ENCODE measurements at regions not wholly inside any gene's neighbourhood (a gene's known extent, or its start where the extent isn't known, plus 50 kb on each side); places are given as distances from the start of the nearest gene placed in this dataset.
"Not testable (repeated sequence)": the region's sequence is repeated elsewhere in the genome, so short reads cannot be mapped to it uniquely, and the experiment has no call there.

GRCh38 chr16:86075488-86075785, 176.5 kb downstream of the IRF8 start:
- CTCF ChIA-PET: interaction anchor here (1.1 kb wide), 1 partner anchor 11 kb away, joined by 3 read pairs; no protein-coding TSS in a partner anchor
- intact Hi-C loops (cut with micrococcal nuclease): no loop called here
- Mint-ChIP-seq H3K36me3 (no peaks in the 10 kb centered on the region), H3K27ac (no peak overlapping the region), H3K27me3 (peaks cover 17% of the 10 kb centered on the region), H3K4me1 (ENCODE audit: low read depth) (no peaks in the 10 kb centered on the region), H3K9me3 (no peaks in the 10 kb centered on the region), H3K4me3 (no peak overlapping the region)
- no peak for DNase-seq
- POLR2A ChIA-PET: no interaction called here

DNA sequence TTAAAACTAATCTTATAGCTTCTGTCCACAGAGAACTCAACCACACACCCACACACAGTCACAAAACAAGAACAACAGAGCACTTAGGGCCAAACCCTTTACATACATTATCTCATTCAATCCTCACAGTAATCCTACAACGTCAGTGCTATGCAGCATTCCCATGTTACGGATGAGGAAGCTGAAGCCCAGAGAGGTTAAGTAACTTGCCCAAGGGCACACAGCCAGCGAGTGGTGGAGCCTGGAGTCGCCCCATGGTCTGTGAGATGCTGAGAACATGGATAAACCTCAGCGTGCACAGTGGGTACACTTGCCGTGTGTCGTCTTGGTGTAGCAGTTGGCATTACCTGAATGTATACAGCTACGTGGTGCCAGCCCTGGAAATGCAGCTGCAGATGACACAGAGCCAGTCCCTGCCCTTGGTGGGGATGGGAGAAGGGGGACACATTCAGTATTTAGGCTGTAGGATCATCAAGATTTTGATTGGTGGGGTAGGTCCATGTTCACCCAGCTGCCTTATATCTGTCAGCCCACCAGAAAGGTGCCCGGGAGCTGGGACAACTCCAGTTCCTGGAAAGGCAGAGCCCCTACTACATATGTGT, 177.0 kb downstream of the IRF8 start:
- no peaks in the 10 kb centered on the region for H3K36me3 Mint-ChIP-seq
- intact Hi-C loops (cut with micrococcal nuclease): no loop called here
- no peak overlapping the region for H3K4me3 Mint-ChIP-seq
- peaks cover 17% of the 10 kb centered on the region for H3K27me3 Mint-ChIP-seq
- DNase-seq: no peak
- H3K27ac Mint-ChIP-seq: no peak overlapping the region
- ChIA-PET POLR2A (no interaction called here), CTCF (interaction anchor here (0.6 to 1.1 kb wide), 3 partner anchors 12 to 443 kb away, joined by 3 to 4 read pairs (median 3); no protein-coding TSS in a partner anchor)
- no peaks in the 10 kb centered on the region for H3K4me1 Mint-ChIP-seq (ENCODE audit: low read depth)
- H3K9me3 Mint-ChIP-seq: no peaks in the 10 kb centered on the region

- intact Hi-C loops (cut with micrococcal nuclease): no loop called here
- POLR2A ChIA-PET: no interaction called here
- H3K27me3 Mint-ChIP-seq: peaks cover 17% of the 10 kb centered on the region
These were observed 177.6 kb downstream of the IRF8 start for GRCh38 chr16:86076606-86077005.

GRCh38 chr16:86077243-86077940, 178.4 kb downstream of the IRF8 start:
- no peak overlapping the region for H3K27ac Mint-ChIP-seq
- H3K4me3 Mint-ChIP-seq: no peak overlapping the region
- no peaks in the 10 kb centered on the region for H3K4me1 Mint-ChIP-seq (ENCODE audit: low read depth)
- POLR2A ChIA-PET: no interaction called here
- no peak for DNase-seq
- peaks cover 18% of the 10 kb centered on the region for H3K27me3 Mint-ChIP-seq
- intact Hi-C loops (cut with micrococcal nuclease): no loop called here
- no peaks in the 10 kb centered on the region for H3K36me3 Mint-ChIP-seq
- no peaks in the 10 kb centered on the region for H3K9me3 Mint-ChIP-seq
- CTCF ChIA-PET: no interaction called here

More at GRCh38 chr16:86076606-86077005, 177.6 kb downstream of the IRF8 start:
- DNase-seq: no peak
- Mint-ChIP-seq H3K27ac (no peak overlapping the region), H3K36me3 (no peaks in the 10 kb centered on the region), H3K4me1 (ENCODE audit: low read depth) (no peaks in the 10 kb centered on the region), H3K4me3 (no peak overlapping the region), H3K9me3 (no peaks in the 10 kb centered on the region)
- CTCF ChIA-PET: interaction anchor here (0.6 to 1.1 kb wide), 3 partner anchors 12 to 443 kb away, joined by 3 to 4 read pairs (median 3); no protein-coding TSS in a partner anchor

DNA sequence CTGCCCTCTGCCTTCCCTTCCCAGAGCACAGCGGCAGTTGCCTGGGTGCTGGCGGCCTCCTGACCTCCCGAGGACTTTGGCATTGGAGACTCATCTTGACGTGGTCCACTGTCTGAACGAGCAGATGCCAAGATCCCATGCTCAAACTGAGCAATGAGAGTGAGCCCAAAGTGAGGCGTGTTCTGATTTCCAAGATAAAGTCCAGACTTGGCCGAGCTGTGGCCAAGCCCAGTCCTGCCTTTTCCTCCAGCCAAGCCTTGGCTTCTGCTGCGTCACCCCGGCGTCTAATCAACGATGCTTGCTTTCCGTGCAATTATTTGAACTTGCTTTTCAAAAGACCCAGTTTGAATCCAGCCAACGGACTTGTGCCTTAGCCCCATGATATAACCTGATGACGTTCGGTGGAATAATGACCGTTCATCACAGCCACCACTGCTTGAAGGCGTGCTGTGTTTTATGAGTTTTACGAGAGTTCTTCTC, 179.2 kb downstream of the IRF8 start:
- no peaks in the 10 kb centered on the region for H3K9me3 Mint-ChIP-seq
- H3K4me1 Mint-ChIP-seq (ENCODE audit: low read depth): no peaks in the 10 kb centered on the region
- no peak overlapping the region for H3K4me3 Mint-ChIP-seq
- DNase-seq: no peak
- POLR2A ChIA-PET: no interaction called here
- H3K27ac Mint-ChIP-seq: no peak overlapping the region
- H3K36me3 Mint-ChIP-seq: no peaks in the 10 kb centered on the region
- CTCF ChIA-PET: no interaction called here
- intact Hi-C loops (cut with micrococcal nuclease): no loop called here
- peaks cover 18% of the 10 kb centered on the region for H3K27me3 Mint-ChIP-seq

DNA sequence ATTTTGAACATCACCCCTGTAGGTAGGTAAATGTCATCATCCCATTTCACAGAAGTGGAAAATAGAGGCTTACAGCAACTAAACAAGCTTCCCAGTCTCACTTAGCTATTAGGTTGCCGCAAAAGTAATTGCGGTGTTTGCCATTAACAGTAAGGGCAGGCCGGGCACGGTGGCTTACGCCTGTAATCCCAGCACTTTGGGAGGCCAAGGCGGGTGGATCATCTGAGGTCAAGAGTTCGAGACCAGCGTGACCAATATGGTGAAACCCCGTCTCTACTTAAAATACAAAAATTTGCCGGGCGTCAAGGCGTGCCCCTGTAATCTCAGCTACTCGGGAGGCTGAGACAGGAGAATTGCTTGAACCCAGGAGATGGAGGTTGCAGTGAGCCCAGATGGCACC, 179.7 kb downstream of the IRF8 start:
- H3K27me3 Mint-ChIP-seq: peaks cover 16% of the 10 kb centered on the region
- POLR2A ChIA-PET; H3K4me1 Mint-ChIP-seq (ENCODE audit: low read depth); H3K4me3 Mint-ChIP-seq; DNase-seq; H3K9me3 Mint-ChIP-seq; intact Hi-C loops (cut with micrococcal nuclease); H3K36me3 Mint-ChIP-seq; CTCF ChIA-PET; H3K27ac Mint-ChIP-seq: not testable (repeated sequence)

DNA sequence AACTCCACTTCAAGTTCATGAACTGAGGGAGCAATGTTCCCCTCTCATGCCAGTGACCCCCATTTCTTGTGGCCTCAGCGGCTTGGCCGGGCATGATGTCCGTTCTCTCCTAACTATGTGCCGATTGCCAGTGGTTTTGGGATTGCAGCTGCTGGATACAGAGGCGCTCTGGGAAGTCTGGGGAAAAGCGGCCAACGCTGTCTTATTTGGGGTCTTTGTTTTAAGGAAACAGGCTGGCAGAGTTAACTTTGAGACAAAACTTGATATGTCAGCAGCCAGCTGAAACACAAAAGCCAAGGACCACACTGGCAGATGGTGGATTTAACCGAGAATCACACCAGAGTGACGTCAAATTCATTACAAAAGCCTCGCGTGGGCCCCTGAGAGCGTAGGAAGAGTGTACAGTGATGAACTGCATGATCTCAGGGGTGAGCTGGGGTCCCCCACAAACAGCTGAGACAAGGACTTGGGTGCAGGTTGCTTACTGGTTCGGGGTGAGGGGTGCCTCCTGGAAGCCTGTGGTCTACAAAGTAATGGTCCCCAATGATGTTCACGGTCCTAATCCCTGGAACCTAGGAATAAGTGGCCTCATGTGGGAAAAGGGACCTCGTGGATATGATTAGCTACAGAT, 180.4 kb downstream of the IRF8 start:
- intact Hi-C loops (cut with micrococcal nuclease): no loop called here
- POLR2A ChIA-PET: no interaction called here

GRCh38 chr16:86080131-86080875, 181.3 kb downstream of the IRF8 start:
- no peaks in the 10 kb centered on the region for H3K9me3 Mint-ChIP-seq
- ChIA-PET CTCF (no interaction called here), POLR2A (no interaction called here)
- no peak overlapping the region for H3K27ac Mint-ChIP-seq
- intact Hi-C loops (cut with micrococcal nuclease): no loop called here
- no peak for DNase-seq
- H3K27me3 Mint-ChIP-seq: peaks cover 12% of the 10 kb centered on the region
- no peaks in the 10 kb centered on the region for H3K4me1 Mint-ChIP-seq (ENCODE audit: low read depth)
- H3K36me3 Mint-ChIP-seq: no peaks in the 10 kb centered on the region
- H3K4me3 Mint-ChIP-seq: no peak overlapping the region

More for the DNA sequence above, 180.4 kb downstream of the IRF8 start:
- H3K4me3 Mint-ChIP-seq: no peak overlapping the region
- CTCF ChIA-PET: no interaction called here
- H3K9me3 Mint-ChIP-seq: no peaks in the 10 kb centered on the region
- H3K36me3 Mint-ChIP-seq: no peaks in the 10 kb centered on the region
- no peaks in the 10 kb centered on the region for H3K4me1 Mint-ChIP-seq (ENCODE audit: low read depth)
- peaks cover 12% of the 10 kb centered on the region for H3K27me3 Mint-ChIP-seq
- H3K27ac Mint-ChIP-seq: no peak overlapping the region
- no peak for DNase-seq

GRCh38 chr16:86080982-86081381, 182.0 kb downstream of the IRF8 start:
- no peaks in the 10 kb centered on the region for H3K36me3 Mint-ChIP-seq
- H3K27ac Mint-ChIP-seq: no peak overlapping the region
- DNase-seq: no peak
- no peaks in the 10 kb centered on the region for H3K4me1 Mint-ChIP-seq (ENCODE audit: low read depth)
- POLR2A ChIA-PET: no interaction called here
- peaks cover 10% of the 10 kb centered on the region for H3K27me3 Mint-ChIP-seq
- H3K9me3 Mint-ChIP-seq: no peaks in the 10 kb centered on the region
- intact Hi-C loops (cut with micrococcal nuclease): no loop called here
- CTCF ChIA-PET: no interaction called here
- no peak overlapping the region for H3K4me3 Mint-ChIP-seq

DNA sequence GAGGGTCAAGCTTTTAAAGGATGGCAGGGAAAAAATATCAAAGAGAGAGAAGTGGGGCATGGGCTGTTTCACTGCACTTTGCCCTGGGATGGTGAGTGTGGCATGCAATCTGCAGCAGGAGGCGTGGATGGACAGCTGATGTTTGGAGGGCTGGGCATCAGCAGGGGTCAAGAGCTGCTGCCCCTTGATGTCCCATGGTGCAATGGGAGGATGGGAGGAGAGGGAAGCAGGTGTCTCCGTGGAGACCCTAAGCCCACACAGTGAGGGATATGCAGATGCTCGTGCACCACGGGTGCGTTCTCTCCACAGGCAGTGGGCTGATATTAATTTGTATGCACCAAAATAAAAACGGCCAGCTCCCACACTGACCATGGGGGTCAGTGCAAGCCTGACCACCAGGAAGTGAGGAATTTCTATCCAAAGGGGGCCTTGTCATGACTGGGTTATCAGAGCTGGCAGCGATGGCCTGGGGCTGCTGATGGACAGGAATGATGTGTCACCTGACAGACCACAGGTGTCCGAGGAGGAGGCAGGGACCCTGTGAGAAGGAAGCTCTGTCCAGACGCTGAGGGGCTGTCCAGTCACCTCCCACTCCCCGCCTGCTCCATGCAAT, 183.6 kb downstream of the IRF8 start:
- H3K4me1 Mint-ChIP-seq (ENCODE audit: low read depth): no peaks in the 10 kb centered on the region
- no peak for DNase-seq
- peaks cover 8% of the 10 kb centered on the region for H3K27me3 Mint-ChIP-seq
- ChIA-PET POLR2A (no interaction called here), CTCF (no interaction called here)
- H3K27ac Mint-ChIP-seq: no peak overlapping the region
- no peaks in the 10 kb centered on the region for H3K36me3 Mint-ChIP-seq
- no peak overlapping the region for H3K4me3 Mint-ChIP-seq
- H3K9me3 Mint-ChIP-seq: no peaks in the 10 kb centered on the region
- intact Hi-C loops (cut with micrococcal nuclease): no loop called here

DNA sequence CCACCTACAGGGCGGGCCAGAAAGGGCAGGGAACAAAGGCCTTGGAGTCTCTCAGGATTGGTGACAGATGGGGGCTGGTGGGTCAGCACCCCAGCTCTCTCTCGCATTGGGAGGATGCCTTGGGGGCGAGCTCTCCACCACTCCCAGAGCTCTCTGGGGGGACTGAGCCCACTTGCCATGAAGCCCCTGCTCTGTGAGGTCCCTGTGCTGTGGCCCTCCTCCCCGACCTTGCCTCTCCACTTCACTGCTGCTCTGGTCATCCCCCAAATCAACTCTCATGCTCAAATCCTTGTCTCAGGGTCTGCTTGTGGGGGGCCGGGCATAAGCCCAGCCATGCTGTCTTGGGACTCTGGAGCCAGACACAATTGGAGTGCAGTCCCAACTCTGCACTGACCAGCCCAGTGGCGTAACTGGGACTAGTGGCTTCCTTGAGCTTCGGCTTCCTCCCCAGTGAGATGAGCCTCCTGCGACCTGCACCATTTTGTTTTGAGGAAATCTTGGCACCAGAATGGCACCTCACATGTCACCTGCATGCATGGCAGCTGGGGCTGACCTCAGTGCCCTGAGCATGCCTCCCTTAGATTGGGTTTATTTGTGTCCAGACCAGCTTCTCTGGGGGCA, 184.5 kb downstream of the IRF8 start:
- CTCF ChIA-PET: no interaction called here
- H3K27ac Mint-ChIP-seq: no peak overlapping the region
- peaks cover 8% of the 10 kb centered on the region for H3K27me3 Mint-ChIP-seq
- intact Hi-C loops (cut with micrococcal nuclease): no loop called here
- H3K9me3 Mint-ChIP-seq: no peaks in the 10 kb centered on the region
- no peak overlapping the region for H3K4me3 Mint-ChIP-seq
- POLR2A ChIA-PET: no interaction called here
- DNase-seq: no peak
- no peaks in the 10 kb centered on the region for H3K4me1 Mint-ChIP-seq (ENCODE audit: low read depth)
- H3K36me3 Mint-ChIP-seq: no peaks in the 10 kb centered on the region

DNA sequence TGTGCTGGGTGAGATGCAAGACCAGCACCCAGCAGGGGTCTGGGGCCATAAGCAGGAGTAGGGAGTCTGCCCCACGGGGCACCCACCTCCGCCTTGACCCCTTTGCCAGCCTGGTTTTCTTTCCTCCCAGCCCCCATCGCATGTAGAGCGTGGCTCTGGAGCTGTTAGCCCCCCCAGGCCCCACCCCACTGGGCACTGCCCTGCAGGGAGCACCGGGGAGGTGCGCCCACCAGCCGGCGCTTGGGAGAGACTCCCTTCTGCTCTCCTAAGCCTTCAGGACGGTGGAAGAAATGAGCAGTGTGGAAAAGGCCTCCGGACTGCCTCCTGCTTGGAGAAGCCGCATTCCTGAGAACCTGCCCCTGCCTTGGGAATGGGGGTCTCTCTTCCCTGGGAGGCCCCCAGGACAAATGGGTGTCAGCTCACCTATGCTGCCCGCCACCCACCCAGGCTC, 186.2 kb downstream of the IRF8 start:
- intact Hi-C loops (cut with micrococcal nuclease): no loop called here
- H3K27me3 Mint-ChIP-seq: peaks cover 8% of the 10 kb centered on the region
- DNase-seq: no peak
- H3K9me3 Mint-ChIP-seq: no peaks in the 10 kb centered on the region
- CTCF ChIA-PET: no interaction called here
- no peak overlapping the region for H3K4me3 Mint-ChIP-seq
- POLR2A ChIA-PET: no interaction called here
- no peaks in the 10 kb centered on the region for H3K4me1 Mint-ChIP-seq (ENCODE audit: low read depth)
- no peak overlapping the region for H3K27ac Mint-ChIP-seq
- no peaks in the 10 kb centered on the region for H3K36me3 Mint-ChIP-seq
